CD4-positive, alpha-beta T cell (primary cell): ENCODE measurements at regions not wholly inside any gene's neighbourhood (a gene's known extent, or its start where the extent isn't known, plus 50 kb on each side); places are given as distances from the start of the nearest gene placed in this dataset.
A peak's percentile ranks its signal among the peaks of the same experiment; 100 is the strongest.

ENCODE experiments used
- ATAC-seq: fragments of 200-7000 bp; cut with Tn5 transposase; one replicate; pipeline ENCODE4 v1.10.0; 2022; ENCODE audit warnings: mild to moderate bottlenecking; ENCODE audit not compliant: poor library complexity
- CTCF ChIA-PET: fragments of 350-600 bp; sonication (Branson Sonifier 250); formaldehyde crosslinking; loops from one replicate; lab custom pipeline; 2021; ENCODE audit warnings: antibody characterized with exemption, inconsistent platforms; lab: Charles Lee
- POLR2A ChIA-PET: fragments of 350-600 bp; sonication (Branson Sonifier 250); formaldehyde crosslinking; loops from one replicate; lab custom pipeline; 2021; ENCODE audit warnings: antibody characterized with exemption, inconsistent platforms; lab: Charles Lee
- DNase-seq, 14 experiments: peaks; one replicate each; pipeline ENCODE4 v3.0.0-alpha.2; 2013 to 2020; ENCODE audit warnings: mixed read lengths in 2 of 14
- H3K27ac ChIP-seq, 2 donors: one replicate each; pipeline versions ENCODE4 v1.5.1 to v1.7.0; 2013; ENCODE audit warnings: low read length in 2 of 2, low read depth in 1 of 2, mild to moderate bottlenecking in 1 of 2
- H3K27me3 ChIP-seq, 2 experiments: 1 replicate in 1 of 2; 2 replicates in 1 of 2; pipeline versions ENCODE4 v1.6.1 to v1.7.0; 2013; ENCODE audit warnings: low read length in 2 of 2, control low read depth in 1 of 2, mild to moderate bottlenecking in 1 of 2, moderate library complexity in 1 of 2; ENCODE audit not compliant: insufficient read depth in 2 of 2, control insufficient read depth in 1 of 2
- H3K36me3 ChIP-seq: one replicate; pipeline ENCODE4 v1.6.1; 2013; ENCODE audit warnings: low read length, control low read depth; ENCODE audit not compliant: insufficient read depth
- H3K4me1 ChIP-seq: one replicate; pipeline ENCODE4 v1.6.1; 2013; ENCODE audit warnings: low read length, control low read depth; ENCODE audit not compliant: insufficient read depth
- H3K4me3 ChIP-seq: one replicate; pipeline ENCODE4 v1.5.1; 2013; ENCODE audit warnings: mild to moderate bottlenecking, low read length, moderate library complexity
- H3K9me3 ChIP-seq, 2 experiments: 1 replicate in 1 of 2; 2 replicates in 1 of 2; pipeline versions ENCODE4 v1.6.1 to v1.7.0; 2013; ENCODE audit warnings: low read length in 2 of 2, mild to moderate bottlenecking in 2 of 2, control low read depth in 1 of 2, moderate library complexity in 1 of 2; ENCODE audit not compliant: control insufficient read depth in 1 of 2, insufficient read depth in 1 of 2
- H3K27ac Mint-ChIP-seq: one replicate; pipeline ENCODE4 v1.8.0; 2020; ENCODE audit warnings: mixed read lengths
- H3K27me3 Mint-ChIP-seq: one replicate; pipeline ENCODE4 v1.8.0; 2021; ENCODE audit warnings: mixed read lengths
- H3K36me3 Mint-ChIP-seq: one replicate; pipeline ENCODE4 v1.8.0; 2021; ENCODE audit warnings: low read depth, mixed read lengths
- H3K4me1 Mint-ChIP-seq: one replicate; pipeline ENCODE4 v1.8.0; 2021; ENCODE audit warnings: low read depth, mixed read lengths
- H3K4me3 Mint-ChIP-seq: one replicate; pipeline ENCODE4 v1.8.0; 2020; ENCODE audit warnings: mild to moderate bottlenecking, mixed read lengths
- H3K9me3 Mint-ChIP-seq: one replicate; pipeline ENCODE4 v1.8.0; 2020; ENCODE audit warnings: mixed read lengths
- intact Hi-C, 2 experiments: fragments of 100-400 bp; cut with DNase I in 1 of 2; cut with micrococcal nuclease in 1 of 2; formaldehyde crosslinking; loops; one replicate each; pipeline versions ENCODE4 v1.15.1 to v1.9.0; 2023 to 2025; cut with DNase I, micrococcal nuclease
- TF ChIP-seq, protein P1 (sequence below): fragments of 200-600 bp; IDR thresholded peaks from one replicate; pipeline ENCODE4 v1.8.0; 2022; ENCODE audit warnings: antibody characterized with exemption, mild to moderate bottlenecking

GRCh38 chr7:118846977-118847376 is 622.5 kb downstream of the ANKRD7 start:
- no peak overlapping the region for H3K4me3 ChIP-seq
- no peaks in the 10 kb centered on the region for H3K36me3 ChIP-seq
- no peak overlapping the region for H3K27ac Mint-ChIP-seq
- H3K9me3 Mint-ChIP-seq = peaks cover 12% of the 10 kb centered on the region
- ATAC-seq = no peak
- H3K36me3 Mint-ChIP-seq = no peaks in the 10 kb centered on the region
- H3K9me3 ChIP-seq = no peaks in the 10 kb centered on the region
- H3K27me3 ChIP-seq = no peaks in the 10 kb centered on the region
- CTCF ChIA-PET = no interaction called here
- no peaks in the 10 kb centered on the region for H3K4me1 ChIP-seq
- H3K27ac ChIP-seq = no peak overlapping the region
- no peaks in the 10 kb centered on the region for H3K27me3 Mint-ChIP-seq
- no peak overlapping the region for H3K4me3 Mint-ChIP-seq
- intact Hi-C loops = no loop called here
- TF ChIP-seq, protein P1, sequence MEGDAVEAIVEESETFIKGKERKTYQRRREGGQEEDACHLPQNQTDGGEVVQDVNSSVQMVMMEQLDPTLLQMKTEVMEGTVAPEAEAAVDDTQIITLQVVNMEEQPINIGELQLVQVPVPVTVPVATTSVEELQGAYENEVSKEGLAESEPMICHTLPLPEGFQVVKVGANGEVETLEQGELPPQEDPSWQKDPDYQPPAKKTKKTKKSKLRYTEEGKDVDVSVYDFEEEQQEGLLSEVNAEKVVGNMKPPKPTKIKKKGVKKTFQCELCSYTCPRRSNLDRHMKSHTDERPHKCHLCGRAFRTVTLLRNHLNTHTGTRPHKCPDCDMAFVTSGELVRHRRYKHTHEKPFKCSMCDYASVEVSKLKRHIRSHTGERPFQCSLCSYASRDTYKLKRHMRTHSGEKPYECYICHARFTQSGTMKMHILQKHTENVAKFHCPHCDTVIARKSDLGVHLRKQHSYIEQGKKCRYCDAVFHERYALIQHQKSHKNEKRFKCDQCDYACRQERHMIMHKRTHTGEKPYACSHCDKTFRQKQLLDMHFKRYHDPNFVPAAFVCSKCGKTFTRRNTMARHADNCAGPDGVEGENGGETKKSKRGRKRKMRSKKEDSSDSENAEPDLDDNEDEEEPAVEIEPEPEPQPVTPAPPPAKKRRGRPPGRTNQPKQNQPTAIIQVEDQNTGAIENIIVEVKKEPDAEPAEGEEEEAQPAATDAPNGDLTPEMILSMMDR = no peak
- no peak for DNase-seq
- POLR2A ChIA-PET = no interaction called here
- no peaks in the 10 kb centered on the region for H3K4me1 Mint-ChIP-seq

DNA sequence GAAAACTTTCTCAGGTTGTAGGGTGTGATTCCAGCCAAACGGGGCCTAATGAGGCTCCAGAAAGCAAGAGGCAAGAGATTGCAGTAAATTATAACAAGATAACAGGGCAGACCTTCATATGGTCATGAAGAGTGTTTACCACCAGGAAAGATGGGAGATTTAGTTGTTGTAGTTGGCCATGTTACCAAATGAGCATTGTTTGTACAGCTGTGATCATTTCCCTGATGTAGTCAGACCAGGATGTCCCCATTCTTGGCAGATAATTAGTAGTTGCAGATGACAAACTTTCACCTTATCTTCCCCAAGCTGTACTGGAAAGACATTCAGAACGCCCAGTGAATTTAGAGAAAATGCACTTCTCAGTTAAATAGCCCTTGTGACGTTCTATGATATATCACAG is 630.8 kb downstream of the ANKRD7 start:
- ChIA-PET CTCF (no interaction called here), POLR2A (no interaction called here)
- DNase-seq (no peak), ATAC-seq (no peak)
- Mint-ChIP-seq H3K4me3 (no peak overlapping the region), H3K27ac (no peak overlapping the region), H3K4me1 (no peaks in the 10 kb centered on the region), H3K9me3 (peaks cover 7% of the 10 kb centered on the region), H3K36me3 (no peaks in the 10 kb centered on the region), H3K27me3 (no peaks in the 10 kb centered on the region)
- intact Hi-C loops = no loop called here
- Histone ChIP-seq H3K4me3 (no peak overlapping the region), H3K27me3 (no peaks in the 10 kb centered on the region), H3K4me1 (no peaks in the 10 kb centered on the region), H3K27ac (no peak overlapping the region), H3K36me3 (no peaks in the 10 kb centered on the region), H3K9me3 (peaks cover 0 to 9% of the 10 kb centered on the region in 2 experiments)
- TF ChIP-seq, protein P1 = no peak

DNA sequence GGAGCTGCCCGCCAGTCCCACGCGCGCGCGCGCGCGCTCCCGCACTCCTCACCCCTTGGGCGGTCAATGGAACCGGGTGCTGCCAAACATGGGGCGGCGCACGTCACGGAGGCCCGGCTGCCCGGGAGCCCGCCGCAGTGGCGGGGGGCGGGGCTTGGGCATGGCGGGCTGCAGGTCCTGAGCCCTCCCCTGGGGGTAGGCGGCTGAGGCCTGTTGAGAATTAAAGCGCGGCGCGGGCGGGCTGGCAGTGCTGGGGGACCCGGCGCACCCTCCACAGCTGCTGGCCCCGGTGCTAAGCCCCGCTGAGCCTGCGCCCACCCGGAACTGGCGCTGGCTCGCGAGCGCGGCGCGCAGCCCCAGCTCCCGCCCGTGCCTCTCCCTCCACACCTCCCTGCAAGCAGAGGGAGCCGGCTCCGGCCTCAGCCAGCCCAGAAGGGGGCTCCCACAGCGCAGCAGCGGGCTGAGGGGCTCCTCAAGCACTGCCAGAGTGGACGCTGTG is 634.2 kb downstream of the ANKRD7 start:
- no peaks in the 10 kb centered on the region for H3K27me3 ChIP-seq
- TF ChIP-seq, protein P1 = no peak
- DNase-seq (peak in 1 of 14 experiments; percentile 7), ATAC-seq (no peak)
- H3K27ac ChIP-seq = no peak overlapping the region
- Mint-ChIP-seq H3K36me3 (no peaks in the 10 kb centered on the region), H3K9me3 (peaks cover 5% of the 10 kb centered on the region), H3K4me1 (no peaks in the 10 kb centered on the region), H3K27me3 (no peaks in the 10 kb centered on the region), H3K4me3 (no peak overlapping the region), H3K27ac (no peak overlapping the region)
- H3K36me3 ChIP-seq = no peaks in the 10 kb centered on the region
- H3K4me3 ChIP-seq = no peak overlapping the region
- ChIA-PET POLR2A (no interaction called here), CTCF (no interaction called here)
- intact Hi-C loops = no loop called here
- H3K9me3 ChIP-seq = peaks cover 0 to 9% of the 10 kb centered on the region in 2 experiments
- no peaks in the 10 kb centered on the region for H3K4me1 ChIP-seq
